ENCODE measurements at regions not wholly inside any gene's neighbourhood (a gene's known extent, or its start where the extent isn't known, plus 50 kb on each side); places are given as distances from the start of the nearest gene placed in this dataset.
"Not testable (repeated sequence)": the region's sequence is repeated elsewhere in the genome, so short reads cannot be mapped to it uniquely, and the experiment has no call there.

- WGBS, 2 experiments, result 63 to 84% methylated on average over 2 of the region's 2 CpGs
- H3K36me3 ChIP-seq (ENCODE audit: control insufficient read depth, insufficient read depth, low read length), result no peaks in the 10 kb centered on the region
- no peaks in the 10 kb centered on the region for H3K27me3 ChIP-seq (ENCODE audit: control insufficient read depth, insufficient read depth, low read length, poor library complexity, severe bottlenecking)
- no peak overlapping the region for H3K4me3 ChIP-seq (ENCODE audit: insufficient read depth, low read depth, low read length)
- no peak overlapping the region for H3K27ac ChIP-seq (ENCODE audit: insufficient read depth, low read depth, low read length, poor library complexity, severe bottlenecking)
- no peaks in the 10 kb centered on the region for H3K4me1 ChIP-seq (ENCODE audit: control insufficient read depth, insufficient read depth, low read length)
- H3K9me3 ChIP-seq (ENCODE audit: control insufficient read depth, low read length), result no peaks in the 10 kb centered on the region
Measured at GRCh38 chr21:32083197-32083596, 195.7 kb downstream of the MIS18A start.

- H3K4me3 ChIP-seq (ENCODE audit: insufficient read depth, low read depth, low read length), result no peak overlapping the region
- WGBS, 2 experiments, result 90 to 93% methylated on average over 5 of the region's 5 CpGs
- no peaks in the 10 kb centered on the region for H3K9me3 ChIP-seq (ENCODE audit: control insufficient read depth, low read length)
- H3K27ac ChIP-seq (ENCODE audit: insufficient read depth, low read depth, low read length, poor library complexity, severe bottlenecking), result no peak overlapping the region
- no peaks in the 10 kb centered on the region for H3K27me3 ChIP-seq (ENCODE audit: control insufficient read depth, insufficient read depth, low read length, poor library complexity, severe bottlenecking)
- H3K36me3 ChIP-seq (ENCODE audit: control insufficient read depth, insufficient read depth, low read length), result no peaks in the 10 kb centered on the region
- H3K4me1 ChIP-seq (ENCODE audit: control insufficient read depth, insufficient read depth, low read length), result no peaks in the 10 kb centered on the region
Measured at GRCh38 chr21:32082466-32082865, 196.4 kb downstream of the MIS18A start.

- Histone ChIP-seq H3K4me1 (ENCODE audit: control insufficient read depth, insufficient read depth, low read length) (no peaks in the 10 kb centered on the region), H3K36me3 (ENCODE audit: control insufficient read depth, insufficient read depth, low read length) (no peaks in the 10 kb centered on the region), H3K4me3 (ENCODE audit: insufficient read depth, low read depth, low read length) (no peak overlapping the region), H3K27ac (ENCODE audit: insufficient read depth, low read depth, low read length, poor library complexity, severe bottlenecking) (no peak overlapping the region), H3K27me3 (ENCODE audit: control insufficient read depth, insufficient read depth, low read length, poor library complexity, severe bottlenecking) (no peaks in the 10 kb centered on the region), H3K9me3 (ENCODE audit: control insufficient read depth, low read length) (no peaks in the 10 kb centered on the region)
- WGBS, 2 experiments, result 92 to 94% methylated on average over 6 of the region's 6 CpGs
Measured at GRCh38 chr21:32073593-32073992, 200.8 kb downstream of the HUNK start.

DNA sequence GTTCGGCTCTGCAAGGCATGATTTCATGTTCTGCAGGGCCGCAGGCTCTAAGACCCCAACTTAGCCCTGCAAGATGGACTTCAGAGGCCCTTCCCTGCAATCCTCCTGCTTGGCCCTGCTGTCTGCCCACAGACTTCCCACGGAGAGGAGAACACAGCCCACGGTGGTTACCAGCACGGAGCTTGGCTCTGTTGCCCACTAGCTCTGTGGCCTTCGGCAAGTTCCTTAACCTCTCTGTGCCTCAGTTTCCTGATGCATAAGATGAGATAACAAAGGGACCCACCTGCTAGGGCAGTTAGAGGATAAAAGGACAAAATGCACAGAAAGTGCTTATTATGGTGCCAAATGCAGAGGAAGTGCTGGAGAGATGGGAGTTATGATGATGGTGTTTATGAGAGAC is 200.4 kb downstream of the HUNK start:
- Histone ChIP-seq H3K4me1 (ENCODE audit: control insufficient read depth, insufficient read depth, low read length) (no peaks in the 10 kb centered on the region), H3K27me3 (ENCODE audit: control insufficient read depth, insufficient read depth, low read length, poor library complexity, severe bottlenecking) (no peaks in the 10 kb centered on the region), H3K36me3 (ENCODE audit: control insufficient read depth, insufficient read depth, low read length) (no peaks in the 10 kb centered on the region), H3K4me3 (ENCODE audit: insufficient read depth, low read depth, low read length) (no peak overlapping the region), H3K27ac (ENCODE audit: insufficient read depth, low read depth, low read length, poor library complexity, severe bottlenecking) (no peak overlapping the region), H3K9me3 (ENCODE audit: control insufficient read depth, low read length) (no peaks in the 10 kb centered on the region)
- WGBS, 2 experiments, result 93 to 95% methylated on average over 6 of the region's 6 CpGs

DNA sequence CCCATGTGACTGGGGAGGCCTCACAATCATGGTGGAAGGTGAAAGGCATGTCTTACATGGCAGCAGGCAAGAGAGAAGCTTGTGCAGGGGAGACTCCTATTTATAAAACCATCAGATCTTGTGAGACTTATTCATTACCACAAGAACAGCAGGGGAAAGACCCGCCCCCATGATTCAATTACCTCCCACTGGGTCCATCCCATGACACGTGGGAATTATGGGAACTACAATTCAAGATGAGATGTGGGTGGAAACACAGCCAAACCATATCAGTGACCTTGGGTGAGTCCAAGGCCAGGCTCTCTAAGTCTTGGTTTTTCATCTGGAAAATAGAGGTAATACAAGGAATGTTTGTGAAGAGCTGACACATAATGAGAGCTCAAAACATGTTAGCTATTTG is 198.8 kb downstream of the HUNK start:
- not testable (repeated sequence) for H3K27ac ChIP-seq (ENCODE audit: insufficient read depth, low read depth, low read length, poor library complexity, severe bottlenecking); H3K9me3 ChIP-seq (ENCODE audit: control insufficient read depth, low read length); H3K4me3 ChIP-seq (ENCODE audit: insufficient read depth, low read depth, low read length); H3K4me1 ChIP-seq (ENCODE audit: control insufficient read depth, insufficient read depth, low read length); H3K27me3 ChIP-seq (ENCODE audit: control insufficient read depth, insufficient read depth, low read length, poor library complexity, severe bottlenecking); H3K36me3 ChIP-seq (ENCODE audit: control insufficient read depth, insufficient read depth, low read length)
- WGBS, 2 experiments, result 70 to 80% methylated on average over 2 of the region's 2 CpGs

DNA sequence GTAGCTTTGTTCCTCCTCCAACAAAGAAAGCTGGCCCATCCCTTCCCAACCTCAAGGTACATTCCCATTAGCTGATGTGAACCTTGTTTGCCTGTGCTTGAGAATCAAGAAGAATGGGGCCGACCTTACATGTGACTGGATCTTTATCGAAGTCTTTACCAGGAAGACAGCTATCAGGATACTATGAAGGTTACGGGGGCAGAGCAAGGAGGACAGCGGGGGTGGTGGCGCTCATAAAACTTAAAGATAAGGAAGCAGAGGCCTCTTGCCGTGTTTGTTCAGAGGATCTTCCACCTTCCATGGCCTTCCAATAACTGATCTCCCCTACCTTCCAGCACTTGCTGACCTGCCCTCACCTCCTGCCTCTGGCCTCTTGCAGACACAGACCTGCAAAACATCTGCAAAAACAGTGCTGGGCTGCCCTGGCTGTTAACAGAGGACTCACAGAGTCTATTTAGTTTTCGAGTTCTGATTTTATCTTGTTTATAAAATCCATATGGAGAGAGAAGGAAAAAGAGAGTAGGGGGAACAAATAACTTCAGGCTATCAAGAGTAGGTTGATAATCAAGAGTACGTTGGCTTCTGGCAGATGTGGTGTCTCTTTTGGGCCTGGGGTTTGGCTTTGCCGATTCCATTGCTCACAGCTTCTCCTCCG is 198.0 kb downstream of the HUNK start:
- H3K27me3 ChIP-seq (ENCODE audit: control insufficient read depth, insufficient read depth, low read length, poor library complexity, severe bottlenecking), result no peaks in the 10 kb centered on the region
- no peaks in the 10 kb centered on the region for H3K36me3 ChIP-seq (ENCODE audit: control insufficient read depth, insufficient read depth, low read length)
- no peak overlapping the region for H3K27ac ChIP-seq (ENCODE audit: insufficient read depth, low read depth, low read length, poor library complexity, severe bottlenecking)
- no peaks in the 10 kb centered on the region for H3K9me3 ChIP-seq (ENCODE audit: control insufficient read depth, low read length)
- 88 to 92% methylated on average over 10 of the region's 10 CpGs for WGBS, 2 experiments
- no peaks in the 10 kb centered on the region for H3K4me1 ChIP-seq (ENCODE audit: control insufficient read depth, insufficient read depth, low read length)
- no peak overlapping the region for H3K4me3 ChIP-seq (ENCODE audit: insufficient read depth, low read depth, low read length)

GRCh38 chr21:32070126-32070525 is 197.3 kb downstream of the HUNK start:
- Histone ChIP-seq H3K9me3 (ENCODE audit: control insufficient read depth, low read length) (no peaks in the 10 kb centered on the region), H3K4me1 (ENCODE audit: control insufficient read depth, insufficient read depth, low read length) (no peaks in the 10 kb centered on the region), H3K27me3 (ENCODE audit: control insufficient read depth, insufficient read depth, low read length, poor library complexity, severe bottlenecking) (no peaks in the 10 kb centered on the region), H3K36me3 (ENCODE audit: control insufficient read depth, insufficient read depth, low read length) (no peaks in the 10 kb centered on the region), H3K4me3 (ENCODE audit: insufficient read depth, low read depth, low read length) (no peak overlapping the region), H3K27ac (ENCODE audit: insufficient read depth, low read depth, low read length, poor library complexity, severe bottlenecking) (no peak overlapping the region)
- 74 to 75% methylated on average over 5 of the region's 5 CpGs for WGBS, 2 experiments

DNA sequence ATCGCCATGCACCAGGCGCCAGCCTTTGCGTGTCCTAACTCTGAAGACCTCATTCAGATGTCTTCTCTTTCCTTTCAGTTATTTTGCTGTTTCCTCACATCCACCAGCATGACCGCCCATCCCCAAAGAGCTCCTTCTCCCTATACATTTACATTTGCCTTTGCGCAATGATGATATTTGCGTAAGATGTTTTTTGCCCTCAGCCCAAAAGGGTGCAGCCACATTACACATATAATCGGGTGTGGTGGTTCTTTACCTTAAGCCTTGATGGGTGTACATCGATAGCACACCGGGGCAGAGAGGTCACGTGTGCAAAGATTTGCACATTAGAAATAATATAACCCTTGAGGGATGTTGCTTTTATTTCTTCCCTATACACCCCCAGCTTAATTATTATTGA is 192.8 kb downstream of the HUNK start:
- Histone ChIP-seq H3K27ac (ENCODE audit: insufficient read depth, low read depth, low read length, poor library complexity, severe bottlenecking) (no peak overlapping the region), H3K4me3 (ENCODE audit: insufficient read depth, low read depth, low read length) (no peak overlapping the region), H3K9me3 (ENCODE audit: control insufficient read depth, low read length) (no peaks in the 10 kb centered on the region), H3K4me1 (ENCODE audit: control insufficient read depth, insufficient read depth, low read length) (peaks cover 4% of the 10 kb centered on the region), H3K27me3 (ENCODE audit: control insufficient read depth, insufficient read depth, low read length, poor library complexity, severe bottlenecking) (no peaks in the 10 kb centered on the region), H3K36me3 (ENCODE audit: control insufficient read depth, insufficient read depth, low read length) (no peaks in the 10 kb centered on the region)
- WGBS, 2 experiments, result 92 to 99% methylated on average over 9 to 10 of the region's 10 CpGs

- Histone ChIP-seq H3K27ac (ENCODE audit: insufficient read depth, low read depth, low read length, poor library complexity, severe bottlenecking) (no peak overlapping the region), H3K27me3 (ENCODE audit: control insufficient read depth, insufficient read depth, low read length, poor library complexity, severe bottlenecking) (no peaks in the 10 kb centered on the region), H3K4me3 (ENCODE audit: insufficient read depth, low read depth, low read length) (no peak overlapping the region), H3K4me1 (ENCODE audit: control insufficient read depth, insufficient read depth, low read length) (peaks cover 4% of the 10 kb centered on the region), H3K9me3 (ENCODE audit: control insufficient read depth, low read length) (no peaks in the 10 kb centered on the region), H3K36me3 (ENCODE audit: control insufficient read depth, insufficient read depth, low read length) (no peaks in the 10 kb centered on the region)
- 87 to 88% methylated on average over 5 of the region's 6 CpGs for WGBS, 2 experiments
Measured at GRCh38 chr21:32064281-32064910, 191.6 kb downstream of the HUNK start.

GRCh38 chr21:32062591-32063227 is 189.9 kb downstream of the HUNK start:
- Histone ChIP-seq H3K9me3 (ENCODE audit: control insufficient read depth, low read length) (no peaks in the 10 kb centered on the region), H3K27ac (ENCODE audit: insufficient read depth, low read depth, low read length, poor library complexity, severe bottlenecking) (no peak overlapping the region), H3K4me3 (ENCODE audit: insufficient read depth, low read depth, low read length) (no peak overlapping the region), H3K36me3 (ENCODE audit: control insufficient read depth, insufficient read depth, low read length) (no peaks in the 10 kb centered on the region), H3K4me1 (ENCODE audit: control insufficient read depth, insufficient read depth, low read length) (peaks cover 4% of the 10 kb centered on the region), H3K27me3 (ENCODE audit: control insufficient read depth, insufficient read depth, low read length, poor library complexity, severe bottlenecking) (no peaks in the 10 kb centered on the region)
- whole genome bisulfite sequencing, 2 experiments, result 93 to 96% methylated on average over 4 to 6 of the region's 6 CpGs

All from ectodermal cell (in vitro differentiated cells).